ENCODE measurements at regions not wholly inside any gene's neighbourhood (a gene's known extent, or its start where the extent isn't known, plus 50 kb on each side); places are given as distances from the start of the nearest gene placed in this dataset.

DNA sequence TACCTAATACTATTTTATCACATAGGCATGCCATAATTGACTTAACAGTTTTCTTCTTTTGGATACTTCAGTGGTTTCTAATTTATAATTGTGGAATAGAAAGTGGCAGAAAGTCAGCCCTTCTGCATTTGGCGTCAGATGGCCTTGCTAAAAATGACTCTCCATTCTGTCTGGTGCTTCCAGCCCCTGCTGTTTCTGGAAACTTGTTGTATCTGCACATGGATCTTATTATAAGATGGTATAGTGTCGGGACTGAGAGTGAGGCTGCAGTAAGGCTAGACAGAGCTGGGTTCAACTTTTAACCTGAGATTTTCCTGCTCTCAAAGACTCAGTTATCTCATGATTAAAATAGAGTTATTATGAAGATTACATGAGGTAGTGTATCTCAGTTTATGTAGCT is 74.8 kb upstream of the WDR72 start:
- TF ChIP-seq CTCF (IDR thresholded peaks at IDR 0.05; ENCODE audit: borderline replicate concordance, insufficient read depth, low read depth, low read length), result no peak

GRCh38 chr15:53833134-53833624 is 73.7 kb upstream of the WDR72 start:
- TF ChIP-seq CTCF (IDR thresholded peaks at IDR 0.05; ENCODE audit: borderline replicate concordance, insufficient read depth, low read depth, low read length), result no peak
- H3K4me3 ChIP-seq (ENCODE audit: low read depth, low read length), result no peak overlapping the region

More for the DNA sequence above, 74.8 kb upstream of the WDR72 start:
- no peak overlapping the region for H3K4me3 ChIP-seq (ENCODE audit: low read depth, low read length)

GRCh38 chr15:53831907-53832770 is 72.7 kb upstream of the WDR72 start:
- H3K4me3 ChIP-seq (ENCODE audit: low read depth, low read length), result no peak overlapping the region
- no peak for TF ChIP-seq CTCF (IDR thresholded peaks at IDR 0.05; ENCODE audit: borderline replicate concordance, insufficient read depth, low read depth, low read length)

DNA sequence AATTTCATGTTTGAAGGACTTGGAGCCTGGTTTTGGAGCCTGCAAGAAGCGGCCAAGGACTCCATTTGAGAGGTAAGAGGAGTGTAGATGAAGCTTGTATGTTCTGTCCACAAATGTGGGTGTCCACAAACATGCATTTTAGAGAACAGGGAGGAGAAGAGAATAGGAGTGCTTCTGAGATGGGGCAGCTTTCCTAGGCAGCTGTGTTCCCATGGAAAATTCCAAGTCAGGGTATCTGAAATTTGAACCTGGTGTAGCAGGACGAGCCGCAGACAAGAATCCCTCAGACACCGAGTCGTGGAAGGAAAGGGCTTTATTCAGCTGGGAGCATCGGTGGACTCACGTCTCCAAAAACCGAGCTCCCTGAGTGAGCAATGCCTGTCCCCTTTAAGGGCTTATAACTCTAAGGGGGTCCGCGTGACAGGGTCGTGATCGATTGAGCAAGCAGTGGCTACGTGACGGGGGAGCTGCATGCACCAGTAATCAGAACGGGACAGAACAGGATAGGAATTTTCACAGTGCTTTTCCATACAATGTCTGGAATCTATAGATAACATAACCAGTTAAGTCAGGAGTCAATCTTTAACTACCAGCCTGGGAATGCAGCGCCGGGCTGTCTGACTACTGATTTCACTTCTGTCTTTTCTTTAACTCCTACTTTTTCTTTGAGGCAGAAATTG is 71.4 kb upstream of the WDR72 start:
- no peak for TF ChIP-seq CTCF (IDR thresholded peaks at IDR 0.05; ENCODE audit: borderline replicate concordance, insufficient read depth, low read depth, low read length)
- no peak overlapping the region for H3K4me3 ChIP-seq (ENCODE audit: low read depth, low read length)

- H3K4me3 ChIP-seq (ENCODE audit: low read depth, low read length), result no peak overlapping the region
- TF ChIP-seq CTCF (IDR thresholded peaks at IDR 0.05; ENCODE audit: borderline replicate concordance, insufficient read depth, low read depth, low read length), result no peak
Observed at GRCh38 chr15:53829923-53830459, 70.5 kb upstream of the WDR72 start.

DNA sequence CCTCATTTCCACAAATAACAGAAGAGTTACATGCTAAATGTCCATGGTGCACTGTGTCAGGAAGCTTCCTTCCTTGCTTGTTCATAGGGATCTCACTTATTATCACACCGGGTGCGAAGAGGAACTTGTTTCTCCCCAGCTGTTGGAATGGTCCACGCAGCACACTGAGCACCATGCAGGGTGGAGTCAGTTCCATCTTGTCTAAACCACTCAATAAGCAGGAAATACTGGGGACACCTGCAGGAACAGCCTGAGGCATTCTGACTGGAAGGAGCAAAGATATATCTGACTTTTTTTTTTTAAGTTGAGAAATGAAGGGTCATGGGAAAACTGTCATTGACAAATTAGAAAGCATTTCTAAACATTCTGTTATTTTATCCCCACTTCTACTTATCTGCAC is 70.0 kb upstream of the WDR72 start:
- no peak for TF ChIP-seq CTCF (IDR thresholded peaks at IDR 0.05; ENCODE audit: borderline replicate concordance, insufficient read depth, low read depth, low read length)

More for the DNA sequence above, 70.0 kb upstream of the WDR72 start:
- H3K4me3 ChIP-seq (ENCODE audit: low read depth, low read length), result no peak overlapping the region
